ENCODE measurements at regions not wholly inside any gene's neighbourhood (a gene's known extent, or its start where the extent isn't known, plus 50 kb on each side); places are given as distances from the start of the nearest gene placed in this dataset.
A peak's percentile ranks its signal among the peaks of the same experiment; 100 is the strongest.
"Not testable (repeated sequence)": the region's sequence is repeated elsewhere in the genome, so short reads cannot be mapped to it uniquely, and the experiment has no call there.

- peak; percentile 53 for DNase-seq
Measured at GRCh38 chr7:27032839-27033238, 63.0 kb downstream of the HOXA1 start.

GRCh38 chr7:27031289-27032172 is 64.3 kb downstream of the HOXA1 start:
- no peak for DNase-seq

DNA sequence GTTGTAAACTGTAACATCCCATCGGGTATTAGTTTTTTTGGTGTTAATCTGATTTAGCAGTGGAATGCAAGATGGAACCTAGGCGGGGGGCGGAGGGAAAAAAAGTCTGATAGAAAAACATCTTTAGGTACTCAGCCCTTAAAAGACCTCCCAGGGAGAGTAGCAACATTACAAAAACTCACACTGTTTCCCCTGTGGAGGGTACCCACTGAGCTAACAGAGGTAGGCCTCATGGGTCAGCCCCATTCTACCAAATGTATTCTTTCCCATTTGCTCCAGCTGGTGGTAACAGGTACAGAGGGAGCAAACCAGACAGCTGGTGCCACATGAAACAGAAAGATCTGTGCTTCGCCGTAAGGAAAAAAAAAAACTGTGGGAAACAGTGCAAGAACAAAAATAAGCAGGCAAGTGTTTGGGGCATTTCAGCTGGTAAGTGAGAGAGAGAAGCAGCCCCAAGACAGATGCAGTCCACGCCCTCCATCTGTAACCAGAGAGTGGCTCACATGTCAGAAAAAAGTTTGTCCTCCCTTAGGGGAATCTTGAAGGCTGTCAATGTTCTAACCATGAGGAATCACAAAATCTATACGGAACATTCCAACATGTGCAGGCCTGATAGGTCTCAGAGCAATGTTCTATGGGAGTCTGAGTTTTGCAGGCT is 65.3 kb downstream of the HOXA1 start:
- no peak for DNase-seq

DNA sequence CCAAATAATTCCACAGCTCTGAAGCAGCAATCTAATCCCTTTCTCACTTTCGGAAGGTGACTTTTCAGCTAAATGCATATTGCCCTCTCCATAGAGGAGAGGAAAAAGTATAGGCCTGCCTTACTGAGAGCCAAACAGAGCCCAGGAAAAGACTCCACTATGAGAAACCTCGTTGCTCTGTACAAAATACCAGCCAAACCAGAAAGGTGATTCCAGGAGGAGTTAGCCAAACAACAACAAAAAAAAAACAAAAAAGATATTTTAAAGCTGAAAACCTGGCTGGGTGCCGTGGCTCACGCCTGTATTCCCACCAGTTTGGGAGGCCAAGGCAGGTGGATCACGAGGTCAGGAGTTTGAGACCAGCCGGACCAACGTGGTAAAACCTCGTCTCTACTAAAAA is 70.5 kb downstream of the HOXA1 start:
- no peak for DNase-seq

GRCh38 chr7:27010068-27010467 is 85.7 kb downstream of the HOXA1 start:
- no peak for DNase-seq

DNA sequence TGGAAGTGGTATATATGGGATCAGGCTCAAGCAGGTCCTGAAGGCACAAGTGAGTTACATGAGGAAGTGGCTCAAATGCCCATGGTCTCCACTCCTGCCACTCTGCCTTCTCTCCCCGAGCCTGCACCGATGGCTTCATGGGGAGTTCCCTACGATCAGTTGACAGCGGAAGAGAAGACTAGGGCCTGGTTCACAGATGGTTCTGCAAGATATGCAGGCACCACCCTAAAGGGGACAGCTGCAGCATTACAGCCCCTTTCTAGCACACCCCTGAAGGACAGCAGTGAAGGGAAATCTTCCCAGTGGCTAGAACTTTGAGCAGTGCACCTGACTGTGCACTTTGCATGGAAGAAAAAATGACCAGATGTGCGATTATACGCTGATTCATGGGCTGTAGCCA is 95.3 kb downstream of the HOXA1 start:
- no peak for DNase-seq

GRCh38 chr7:26998284-26998683 is 97.5 kb downstream of the HOXA1 start:
- DNase-seq, result not testable (repeated sequence)

DNA sequence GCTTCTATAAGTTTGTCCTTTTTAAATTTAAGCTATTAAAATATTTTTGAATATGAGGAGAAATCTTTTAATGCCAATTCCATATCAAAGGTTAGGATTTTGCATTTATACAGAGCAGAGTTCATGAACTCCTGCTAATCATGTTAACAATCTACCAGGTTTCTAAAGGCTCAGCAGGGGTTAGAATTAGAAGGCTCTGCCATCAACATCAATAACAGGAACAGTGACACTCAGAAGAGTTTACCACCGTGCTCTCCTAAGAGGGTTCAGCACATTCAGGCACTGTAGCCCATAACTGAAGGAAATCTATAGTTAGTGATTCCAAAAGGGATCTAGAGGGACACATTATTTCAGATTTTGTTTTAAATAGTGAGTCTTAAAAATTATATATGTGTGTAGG is 100.1 kb downstream of the HOXA1 start:
- DNase-seq, result no peak

- DNase-seq, result no peak
Measured at GRCh38 chr7:26993816-26994810, 101.7 kb downstream of the HOXA1 start.

GRCh38 chr7:26992670-26993069 is 103.1 kb downstream of the HOXA1 start:
- no peak for DNase-seq

DNA sequence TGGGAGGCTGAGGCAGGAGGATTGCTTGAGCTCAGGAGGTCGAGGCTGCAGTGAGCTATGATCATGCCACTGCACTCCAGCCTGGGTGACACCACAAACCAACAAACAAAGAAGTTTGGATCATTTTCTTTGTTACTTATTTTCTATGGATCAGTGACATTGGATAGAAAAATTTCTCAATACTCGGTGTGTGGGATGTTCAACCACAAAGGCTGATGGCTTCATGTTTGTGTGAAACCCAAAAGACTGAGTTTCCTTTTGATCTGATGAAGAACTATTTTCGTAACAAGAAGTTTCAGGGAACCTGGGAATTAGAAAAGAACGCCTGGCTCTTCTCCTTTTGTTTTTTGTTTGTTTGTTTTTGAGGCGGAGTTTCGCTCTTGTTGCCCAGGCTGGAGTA is 104.0 kb downstream of the HOXA1 start:
- DNase-seq, result no peak

DNA sequence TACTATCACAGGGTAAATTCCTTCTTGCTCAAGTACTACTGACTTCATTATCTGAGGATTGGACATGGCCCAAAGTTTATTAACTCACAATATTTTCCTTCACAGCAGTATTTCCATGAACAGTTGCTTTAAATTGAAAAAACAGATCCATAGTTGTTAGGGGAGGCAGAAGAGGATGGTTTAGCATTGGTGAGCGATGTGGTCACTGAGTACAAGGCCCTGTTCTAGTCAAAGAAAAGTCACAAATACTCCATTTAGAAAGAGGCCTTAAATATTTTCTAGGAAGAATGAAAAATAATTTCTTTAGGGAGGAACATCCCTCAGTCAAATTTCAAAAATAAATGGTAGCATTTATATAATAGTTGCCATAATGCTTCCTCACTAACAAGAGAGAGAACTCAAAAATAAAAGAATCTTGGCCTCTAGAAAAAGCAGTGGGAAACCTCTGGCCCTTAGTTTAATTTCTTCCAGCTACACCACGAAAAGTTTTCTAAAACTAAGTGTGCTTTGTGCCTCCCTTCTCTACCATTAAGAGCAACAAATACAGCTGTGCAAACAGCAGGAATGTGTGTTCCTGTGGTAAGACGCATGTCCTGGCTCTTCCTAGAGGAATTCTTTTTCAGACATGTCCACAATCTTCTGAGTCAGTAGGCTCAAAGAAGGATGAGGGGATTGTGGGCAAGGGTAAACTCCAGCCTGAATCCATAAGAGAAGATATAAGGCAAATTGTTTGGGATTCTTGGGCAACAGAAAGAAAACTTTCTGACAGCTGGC is 105.7 kb downstream of the HOXA1 start:
- DNase-seq, result no peak

GRCh38 chr7:26988836-26989374 is 106.9 kb downstream of the HOXA1 start:
- no peak for DNase-seq

DNA sequence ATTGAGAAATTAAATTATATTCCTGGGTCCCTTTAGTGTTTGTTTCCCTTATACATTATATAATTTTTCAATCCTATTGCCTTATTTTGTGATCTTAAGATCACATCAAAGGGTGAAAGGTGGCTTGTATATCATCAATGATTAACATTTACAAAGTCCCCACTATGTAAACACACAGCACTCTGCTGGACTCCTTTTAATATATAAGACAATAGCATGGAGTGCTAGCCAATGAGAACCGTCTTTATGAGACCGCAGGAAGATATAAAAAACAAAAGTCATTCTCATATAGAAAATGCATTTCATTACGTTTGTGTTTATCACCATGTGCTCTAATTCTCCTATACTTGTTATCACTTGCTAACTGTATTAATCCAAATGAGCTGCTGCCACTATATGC is 108.5 kb downstream of the HOXA1 start:
- DNase-seq, result no peak

DNA sequence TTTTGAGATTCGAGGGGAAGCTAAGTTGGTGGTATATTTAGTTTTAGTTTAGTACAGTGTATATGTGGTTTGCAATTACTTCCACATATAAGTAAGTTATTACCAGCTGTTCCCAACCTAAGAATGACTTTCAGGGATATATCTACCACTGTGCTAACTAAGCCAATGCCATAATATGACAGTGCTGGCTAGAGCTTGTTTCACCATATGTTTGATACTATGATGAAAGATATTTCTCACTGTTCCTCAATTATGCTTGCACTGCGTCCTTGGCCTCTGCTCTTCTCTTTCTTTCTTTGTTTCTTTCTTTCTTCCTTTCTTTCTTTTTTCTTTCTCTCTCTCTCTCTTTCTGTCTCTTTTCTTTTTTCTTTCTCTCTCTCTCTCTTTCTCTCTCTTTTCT is 113.8 kb upstream of the SKAP2 start:
- no peak for DNase-seq

DNA sequence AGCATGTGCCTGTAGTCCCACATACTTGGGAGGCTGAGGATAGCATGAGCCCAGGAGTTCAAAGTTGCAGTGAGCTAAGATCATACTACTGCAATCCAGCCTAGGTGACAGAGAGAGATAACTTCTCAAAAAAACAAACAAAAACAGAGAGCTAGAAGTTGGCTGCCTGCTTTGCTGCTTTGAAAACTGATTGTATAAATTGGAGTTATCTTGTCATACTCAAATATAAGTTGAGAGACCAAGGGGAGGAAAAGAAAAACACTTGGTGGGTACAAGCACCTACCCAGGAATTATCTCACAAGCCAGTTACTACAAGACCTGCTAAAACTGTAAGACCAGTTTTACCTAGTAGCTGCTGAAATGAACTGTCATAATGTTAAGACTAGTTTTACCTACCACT is 112.5 kb upstream of the SKAP2 start:
- DNase-seq, result no peak

DNA sequence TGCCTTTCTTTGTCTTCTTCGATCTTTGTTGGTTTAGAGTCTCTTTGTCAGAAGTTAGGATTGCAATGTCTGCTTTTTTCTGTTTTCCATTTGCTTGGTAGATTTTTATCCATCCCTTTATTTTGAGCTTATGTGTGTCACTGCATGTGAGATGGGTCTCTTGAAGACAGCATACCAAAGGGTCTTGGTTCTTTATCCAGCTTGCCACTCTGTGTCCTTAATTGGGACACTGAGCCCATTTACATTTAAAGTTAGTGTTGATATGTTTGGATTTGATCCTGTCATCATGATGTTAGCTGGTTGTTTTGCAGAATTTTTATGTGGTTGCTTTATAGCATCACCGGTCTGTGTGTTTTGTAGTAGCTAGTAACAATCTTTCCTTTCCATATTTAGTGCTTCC is 107.5 kb upstream of the SKAP2 start:
- DNase-seq, result not testable (repeated sequence)

GRCh38 chr7:26965724-26966123 is 101.3 kb upstream of the SKAP2 start:
- DNase-seq, result no peak

GRCh38 chr7:26964156-26964808 is 99.9 kb upstream of the SKAP2 start:
- no peak for DNase-seq

DNA sequence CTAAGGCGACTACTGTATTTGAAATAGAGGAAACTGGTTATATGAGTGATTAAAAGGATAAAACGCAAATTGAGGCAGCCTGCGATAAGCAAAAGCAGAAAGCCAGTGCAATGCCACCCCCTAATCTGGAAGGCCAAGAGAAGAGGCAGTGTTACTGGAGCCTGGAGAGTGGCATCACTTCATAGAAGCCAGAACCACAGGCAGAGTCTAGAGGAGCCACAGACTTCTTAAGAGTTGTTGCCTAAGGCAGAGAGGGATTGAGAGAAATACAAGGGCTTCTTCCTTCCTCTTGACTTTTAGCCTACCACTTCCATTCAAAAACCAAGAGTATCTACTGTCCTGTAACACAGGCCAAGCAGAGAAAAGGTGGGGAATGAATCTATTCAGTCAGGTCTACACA is 94.9 kb upstream of the SKAP2 start:
- DNase-seq, result no peak

- DNase-seq, result no peak
Measured at GRCh38 chr7:26958834-26959233, 94.4 kb upstream of the SKAP2 start.

DNA sequence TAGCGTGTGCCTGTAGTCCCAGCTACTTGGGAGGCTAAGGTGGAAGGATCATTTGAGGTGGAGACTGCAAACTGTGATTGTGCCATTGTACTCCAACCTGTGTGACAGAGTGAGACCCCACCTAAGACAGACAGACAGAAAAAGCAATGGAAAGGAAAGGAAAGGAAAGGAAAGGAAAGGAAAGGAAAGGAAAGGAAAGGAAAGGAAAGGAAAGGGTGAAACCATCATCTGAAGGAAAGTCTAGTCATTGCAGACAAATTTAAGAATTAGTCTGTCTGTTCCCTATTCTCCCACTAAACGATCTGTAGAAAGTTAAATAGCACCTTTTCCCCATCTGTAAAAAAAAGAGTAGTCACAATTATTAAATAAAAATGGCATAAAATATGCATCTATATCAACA is 91.1 kb upstream of the SKAP2 start:
- DNase-seq, result no peak

All from DMS153 (cell line).